ENCODE measurements at regions not wholly inside any gene's neighbourhood (a gene's known extent, or its start where the extent isn't known, plus 50 kb on each side); places are given as distances from the start of the nearest gene placed in this dataset.

DNA sequence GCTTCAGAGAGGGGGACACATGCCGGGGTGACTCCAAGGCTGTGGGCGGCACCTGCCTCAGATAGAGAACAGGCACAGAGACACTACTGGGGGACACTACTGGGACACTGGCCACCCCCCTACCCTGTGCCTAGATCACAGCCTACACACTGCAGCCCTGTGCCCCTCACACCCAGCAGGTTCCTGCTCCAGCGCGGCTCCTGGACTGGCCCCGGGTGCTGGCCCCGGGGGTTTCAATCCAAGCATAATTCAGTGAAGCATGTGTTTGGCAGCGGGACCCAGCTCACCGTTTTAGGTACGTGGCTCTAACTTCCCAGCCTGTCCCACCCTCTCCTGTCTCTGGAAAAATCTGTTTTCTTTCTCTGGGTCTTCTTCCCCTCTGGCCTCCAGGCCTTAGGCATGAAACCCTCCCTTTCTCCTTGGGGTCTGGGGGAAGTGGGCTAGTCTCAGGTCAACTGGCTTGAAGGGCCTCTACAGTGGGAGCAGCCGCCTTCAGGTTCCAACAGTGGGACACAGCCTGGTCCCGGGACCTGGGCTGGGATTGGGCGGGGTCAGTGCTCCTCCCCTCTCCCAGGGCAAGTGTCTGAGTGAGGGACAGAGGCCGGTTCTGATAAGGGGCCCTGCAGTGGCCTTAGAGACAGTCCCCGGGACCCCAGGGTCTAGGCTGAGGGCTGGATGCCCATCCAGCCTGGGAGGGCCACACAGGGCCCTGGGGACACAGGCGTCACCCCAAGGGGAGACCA lies 98.8 kb downstream of the CRYBB2 start (continued):
- TF ChIP-seq YY1 (IDR thresholded peaks at IDR 0.05; ENCODE audit: low read depth, low read length) = no peak
- TF ChIP-seq RAD21 (IDR thresholded peaks at IDR 0.05 in 1 of 2, conservative IDR thresholded peaks at IDR 0.05 in 1 of 2; ENCODE audit: low read depth in 2 of 2, low read length in 2 of 2) = no peak
- TF ChIP-seq TAF7 (optimal IDR thresholded peaks at IDR 0.05; ENCODE audit: borderline replicate concordance, low read depth, low read length) = no peak

All from H1 (cell line).